ENCODE measurements at regions not wholly inside any gene's neighbourhood (a gene's known extent, or its start where the extent isn't known, plus 50 kb on each side); places are given as distances from the start of the nearest gene placed in this dataset.

- H3K4me3 ChIP-seq (ENCODE audit: low read depth, low read length), result no peak overlapping the region
- DNase-seq (ENCODE audit: low read depth), result no peak
- TF ChIP-seq CTCF (conservative IDR thresholded peaks at IDR 0.05; ENCODE audit: low read depth, low read length), result no peak
Observed at GRCh38 chrX:99549381-99549780, 860.7 kb downstream of the PCDH19 start.

- no peak for DNase-seq (ENCODE audit: low read depth)
- TF ChIP-seq CTCF (conservative IDR thresholded peaks at IDR 0.05; ENCODE audit: low read depth, low read length), result no peak
- no peak overlapping the region for H3K4me3 ChIP-seq (ENCODE audit: low read depth, low read length)
Observed at GRCh38 chrX:99522450-99522849, 887.6 kb downstream of the PCDH19 start.

GRCh38 chrX:99507768-99508167 lies 902.3 kb downstream of the PCDH19 start:
- H3K4me3 ChIP-seq (ENCODE audit: low read depth, low read length), result no peak overlapping the region
- no peak for TF ChIP-seq CTCF (conservative IDR thresholded peaks at IDR 0.05; ENCODE audit: low read depth, low read length)
- DNase-seq (ENCODE audit: low read depth), result no peak

GRCh38 chrX:99495453-99495852 lies 914.6 kb downstream of the PCDH19 start:
- TF ChIP-seq CTCF (conservative IDR thresholded peaks at IDR 0.05; ENCODE audit: low read depth, low read length), result no peak
- DNase-seq (ENCODE audit: low read depth), result no peak
- H3K4me3 ChIP-seq (ENCODE audit: low read depth, low read length), result no peak overlapping the region

GRCh38 chrX:99494668-99495067 lies 915.4 kb downstream of the PCDH19 start:
- no peak for DNase-seq (ENCODE audit: low read depth)
- no peak for TF ChIP-seq CTCF (conservative IDR thresholded peaks at IDR 0.05; ENCODE audit: low read depth, low read length)
- no peak overlapping the region for H3K4me3 ChIP-seq (ENCODE audit: low read depth, low read length)

- TF ChIP-seq CTCF (conservative IDR thresholded peaks at IDR 0.05; ENCODE audit: low read depth, low read length), result no peak
- no peak overlapping the region for H3K4me3 ChIP-seq (ENCODE audit: low read depth, low read length)
- DNase-seq (ENCODE audit: low read depth), result no peak
Observed at GRCh38 chrX:99480728-99481127, 929.3 kb downstream of the PCDH19 start.

- no peak for TF ChIP-seq CTCF (conservative IDR thresholded peaks at IDR 0.05; ENCODE audit: low read depth, low read length)
- no peak for DNase-seq (ENCODE audit: low read depth)
- no peak overlapping the region for H3K4me3 ChIP-seq (ENCODE audit: low read depth, low read length)
Observed at GRCh38 chrX:99469439-99469838, 940.6 kb downstream of the PCDH19 start.
